HG02885 (cell line): ENCODE measurements at regions not wholly inside any gene's neighbourhood (a gene's known extent, or its start where the extent isn't known, plus 50 kb on each side); places are given as distances from the start of the nearest gene placed in this dataset.
"Not testable (repeated sequence)": the region's sequence is repeated elsewhere in the genome, so short reads cannot be mapped to it uniquely, and the experiment has no call there.

ENCODE experiments used
- ATAC-seq: cut with Tn5 transposase; IDR thresholded peaks from one replicate; pipeline ENCODE4 v1.9.1; 2021; ENCODE audit warnings: mild to moderate bottlenecking; ENCODE audit not compliant: unreplicated experiment, poor library complexity

DNA sequence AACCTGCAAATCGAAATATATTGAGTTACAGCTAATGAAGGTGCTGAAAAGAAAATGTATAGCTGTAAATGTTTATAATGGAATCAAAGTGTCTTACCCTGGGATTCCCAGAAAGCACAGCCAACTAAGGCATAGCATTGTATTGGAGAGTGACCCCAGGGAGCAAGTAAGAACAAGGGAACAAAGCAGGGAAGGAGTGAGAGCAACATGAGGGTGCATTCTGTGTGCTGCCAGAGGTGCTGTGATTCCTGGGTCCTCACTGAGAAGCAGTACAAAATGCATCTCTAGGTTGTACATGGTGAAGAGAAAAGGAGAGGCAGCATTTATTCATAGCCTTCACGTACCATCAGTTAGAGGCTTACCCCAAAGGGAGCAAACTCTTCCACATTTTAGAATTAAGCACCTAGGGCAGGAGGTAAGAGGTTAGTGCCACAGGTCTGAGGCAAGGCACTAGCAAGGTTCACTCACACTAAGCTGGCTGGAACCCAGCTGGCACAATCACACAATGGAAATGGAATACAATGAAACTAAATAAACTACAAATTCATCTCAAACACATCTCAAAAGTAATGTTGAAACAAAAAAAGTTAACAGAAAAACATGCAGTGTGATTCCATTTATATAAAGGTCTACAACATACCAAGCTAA is 151.5 kb upstream of the C2CD4B start:
- ATAC-seq: no peak

DNA sequence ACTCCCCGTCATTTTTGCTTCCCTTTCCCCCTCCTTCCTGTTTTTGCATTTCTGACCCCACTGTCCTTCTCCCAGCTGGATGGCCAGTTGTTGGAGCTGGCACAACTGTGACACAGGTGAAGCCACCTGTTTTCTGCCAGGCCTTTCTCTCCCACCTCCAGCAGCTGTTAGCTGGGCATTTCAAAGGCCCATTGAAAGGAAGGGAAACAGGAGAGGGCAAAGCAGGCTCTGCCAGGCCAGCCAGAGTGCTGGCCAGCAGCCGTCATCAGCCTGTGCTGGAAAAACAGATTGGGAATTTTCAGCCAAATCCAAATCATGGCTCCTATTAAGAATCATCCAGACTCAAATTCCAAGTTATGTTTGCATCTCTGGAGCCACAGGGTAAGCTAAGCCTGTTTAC is 155.2 kb upstream of the C2CD4B start:
- ATAC-seq: no peak

DNA sequence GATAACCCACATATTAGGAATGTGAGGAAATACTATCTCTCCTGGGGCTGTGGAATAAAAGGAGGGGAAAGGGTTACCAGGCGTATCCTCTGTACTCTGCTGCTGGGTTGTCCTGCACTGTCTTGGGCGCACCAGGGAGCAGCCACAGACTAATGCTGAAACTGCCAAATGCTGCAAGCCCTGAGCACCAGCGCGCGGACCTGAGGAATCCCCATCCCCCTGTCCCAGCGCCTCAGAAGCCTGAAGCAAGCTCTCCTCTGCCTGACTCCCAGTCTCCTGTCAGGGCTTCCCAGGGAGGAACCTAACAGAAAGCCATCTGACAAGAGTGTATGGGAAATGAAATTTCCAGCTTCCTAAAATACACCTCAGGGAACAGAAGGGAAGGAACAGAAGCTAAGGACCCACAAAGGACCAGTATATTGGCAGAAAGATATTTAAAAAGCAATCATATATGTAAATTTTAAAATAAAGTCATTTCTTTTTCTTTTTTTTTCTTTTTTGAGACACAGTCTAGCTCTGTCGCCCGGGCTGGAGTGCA is 158.3 kb upstream of the C2CD4B start:
- no peak for ATAC-seq

DNA sequence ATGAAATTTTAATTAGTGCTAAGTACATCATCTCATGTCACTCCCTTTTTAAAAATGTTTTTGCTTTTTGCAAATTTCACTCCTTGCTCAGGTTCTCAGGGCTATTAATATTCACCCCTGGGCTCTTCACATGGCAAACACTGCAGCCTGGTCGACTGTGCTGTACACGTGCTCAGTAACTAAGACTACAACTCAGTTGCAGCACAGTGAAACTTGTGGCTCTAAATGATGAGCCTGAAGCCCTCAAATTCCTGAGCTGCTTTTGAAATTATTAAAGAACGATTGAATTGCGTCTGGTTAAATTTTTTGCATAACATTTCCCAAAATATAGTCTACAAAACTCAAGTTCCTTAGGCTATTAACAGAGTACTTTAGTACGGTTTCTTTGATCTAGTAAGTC is 159.3 kb upstream of the C2CD4B start:
- ATAC-seq: no peak

DNA sequence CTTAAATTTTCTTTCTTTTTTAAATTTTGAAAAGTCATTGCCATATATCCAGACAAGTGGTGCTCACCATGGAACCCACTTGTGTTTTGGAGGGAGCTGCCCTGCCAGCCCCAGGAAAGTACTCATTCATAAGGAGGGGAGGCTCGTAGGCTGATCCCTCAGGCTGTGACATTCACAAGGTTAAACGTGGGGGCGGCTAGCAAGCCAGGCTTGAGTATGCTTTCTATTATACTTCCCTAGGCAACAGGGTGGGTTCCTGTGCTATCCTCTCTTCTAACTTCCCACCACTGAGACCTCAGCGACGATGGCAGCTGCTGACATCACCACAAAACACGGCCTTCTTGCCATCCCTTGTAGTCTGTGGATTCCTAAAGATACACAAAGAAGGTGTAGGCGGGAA is 160.5 kb upstream of the C2CD4B start:
- no peak for ATAC-seq

DNA sequence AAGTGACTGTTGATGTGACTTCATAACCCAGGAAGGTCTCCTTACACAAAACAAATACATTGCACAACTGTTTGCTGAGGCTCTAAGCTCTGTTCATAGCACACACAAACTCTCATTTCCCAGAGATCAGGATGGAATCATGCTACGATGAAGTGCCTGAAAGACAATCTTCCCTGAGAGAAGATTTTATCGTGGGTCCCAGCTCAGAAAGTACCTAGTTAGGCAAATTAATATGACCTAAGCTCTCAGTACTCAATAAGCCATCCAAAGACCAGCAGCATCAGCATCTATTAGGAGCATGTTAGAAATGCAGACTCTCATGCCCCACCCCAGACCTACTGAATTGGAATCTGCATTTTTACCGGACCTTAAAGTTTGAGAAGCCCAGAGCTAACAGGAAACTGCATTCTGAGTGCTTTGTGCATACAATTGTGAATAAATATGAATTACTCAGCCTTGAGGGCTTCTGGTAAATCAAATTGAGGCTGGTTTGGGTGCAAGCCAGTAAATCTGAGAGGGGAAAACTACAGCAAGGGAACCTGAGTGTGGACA is 161.5 kb upstream of the C2CD4B start:
- no peak for ATAC-seq

DNA sequence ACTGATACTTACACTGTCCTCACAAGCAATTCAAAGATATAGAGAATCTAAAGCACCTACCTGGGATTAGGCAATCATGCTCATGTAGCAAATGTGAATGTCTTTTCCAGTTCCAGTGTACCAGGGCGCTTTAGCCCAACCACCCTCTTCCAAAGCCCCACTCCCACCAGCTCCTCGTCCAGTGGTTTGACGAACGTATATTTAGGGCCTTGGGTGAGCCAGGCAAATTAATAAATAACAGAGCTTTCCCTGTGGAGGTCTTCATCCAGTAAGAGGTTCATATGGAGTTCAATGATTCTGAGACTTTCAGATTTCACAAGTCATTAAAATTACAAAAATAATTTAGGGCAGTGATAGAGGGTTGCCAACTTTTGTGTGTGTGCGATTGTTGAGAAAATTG is 162.3 kb upstream of the C2CD4B start:
- no peak for ATAC-seq

DNA sequence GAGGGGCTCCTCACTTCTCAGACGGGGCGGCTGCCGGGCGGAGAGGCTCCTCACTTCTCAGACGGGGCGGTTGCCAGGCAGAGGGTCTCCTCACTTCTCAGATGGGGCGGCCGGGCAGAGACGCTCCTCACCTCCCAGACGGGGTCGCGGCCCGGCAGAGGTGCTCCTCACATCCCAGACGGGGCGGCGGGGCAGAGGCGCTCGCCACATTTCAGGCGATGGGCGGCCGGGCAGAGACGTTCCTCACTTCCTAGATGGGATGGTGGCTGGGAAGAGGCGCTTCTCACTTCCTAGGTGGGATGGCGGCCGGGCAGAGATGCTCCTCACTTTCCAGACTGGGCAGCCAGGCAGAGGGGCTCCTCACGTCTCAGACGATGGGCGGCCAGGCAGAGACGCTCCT is 167.4 kb upstream of the C2CD4B start:
- ATAC-seq: not testable (repeated sequence)

DNA sequence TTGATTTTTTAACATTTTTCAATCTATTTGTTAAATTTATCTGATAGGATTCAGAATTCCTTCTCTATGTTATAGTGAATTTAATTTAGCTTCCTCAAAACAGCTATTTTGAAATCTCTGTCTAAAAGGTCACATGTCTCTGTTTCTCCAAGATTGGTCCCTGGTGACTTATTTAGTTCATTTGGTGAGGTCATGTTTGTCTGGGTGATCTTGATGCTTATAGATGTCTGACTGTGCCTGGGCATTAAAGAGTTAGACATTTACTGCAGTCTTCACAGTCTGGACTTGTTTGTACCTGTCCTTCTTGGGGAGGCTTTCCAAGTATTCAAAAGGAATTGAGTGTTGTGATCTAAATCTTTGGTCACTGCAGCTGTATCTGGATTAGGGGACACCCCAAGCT is 169.5 kb upstream of the C2CD4B start:
- no peak for ATAC-seq

DNA sequence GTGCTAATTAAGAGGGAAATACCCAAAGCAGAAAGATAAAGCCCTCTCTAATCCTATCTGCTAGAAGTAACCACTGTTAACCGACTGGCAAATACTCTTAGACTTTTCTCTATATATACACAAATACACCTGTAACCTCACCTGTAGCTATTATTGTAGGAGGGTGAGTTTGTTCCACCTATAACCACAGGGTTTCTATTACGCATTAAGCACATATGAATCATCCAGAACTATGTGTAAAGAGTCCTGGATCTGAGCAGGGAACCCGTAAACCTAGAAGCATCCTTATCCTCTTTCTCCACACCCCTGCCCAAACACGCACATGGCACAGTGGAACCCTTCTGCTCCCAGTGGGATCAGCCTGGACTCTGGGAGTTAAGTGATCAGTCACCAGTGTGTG is 172.8 kb upstream of the C2CD4B start:
- no peak for ATAC-seq

DNA sequence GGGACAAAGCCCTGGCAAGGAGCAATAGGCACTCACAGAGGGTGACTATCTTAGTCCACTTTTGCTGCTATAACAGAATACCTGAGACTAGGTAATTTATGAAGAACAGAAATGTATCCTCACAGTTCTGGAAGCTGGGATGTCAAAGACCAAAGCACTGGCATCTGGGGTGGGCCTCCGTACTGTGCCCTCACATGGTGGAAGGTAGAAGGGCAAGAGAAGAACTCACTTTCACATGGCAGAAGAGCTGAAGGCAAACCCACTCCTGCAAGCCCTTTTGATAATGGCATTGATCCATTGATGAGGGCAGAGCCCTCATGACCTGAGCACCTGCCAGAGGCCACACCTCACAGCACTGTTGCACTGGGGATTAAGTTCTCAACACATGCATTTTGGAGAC is 173.4 kb upstream of the C2CD4B start:
- no peak for ATAC-seq

DNA sequence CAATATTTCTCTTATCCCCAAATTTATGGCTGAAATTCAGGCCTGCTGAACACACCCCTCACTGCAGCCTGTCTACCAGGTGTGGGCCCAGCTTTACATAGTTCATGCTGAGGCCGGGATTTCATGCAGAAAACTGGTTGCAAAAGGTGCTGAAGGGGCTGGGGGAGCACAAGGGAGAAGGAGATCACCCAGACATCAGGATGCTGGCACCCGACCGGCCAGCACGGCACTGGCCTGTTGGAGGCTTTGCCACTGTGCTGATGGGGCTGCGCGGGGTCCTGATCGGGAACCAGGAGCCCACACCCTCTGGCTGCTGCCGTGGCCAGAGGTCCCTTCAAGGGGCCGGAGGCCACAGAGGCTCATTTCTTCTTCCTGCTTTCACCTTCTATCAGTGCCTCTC is 177.9 kb upstream of the C2CD4B start:
- ATAC-seq: no peak

DNA sequence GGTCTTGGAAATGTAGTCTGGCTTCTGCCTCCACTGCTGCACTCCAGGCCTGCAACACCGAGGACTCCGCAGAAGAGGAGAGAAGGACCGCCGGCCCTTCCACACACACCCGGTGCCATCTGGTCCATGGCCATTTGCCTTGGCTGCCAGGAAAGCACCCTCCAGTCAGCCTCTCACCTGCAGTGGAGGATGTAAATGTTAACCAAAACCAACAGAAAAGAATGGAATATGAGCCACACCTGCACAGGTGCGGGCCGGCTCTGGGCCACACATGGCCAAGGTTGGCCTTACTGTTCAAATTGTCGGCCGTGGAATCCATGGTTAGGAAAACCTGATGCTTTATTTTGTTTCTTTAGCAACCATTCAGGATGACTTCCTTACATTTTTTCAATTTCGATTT is 178.3 kb upstream of the C2CD4B start:
- ATAC-seq: no peak

DNA sequence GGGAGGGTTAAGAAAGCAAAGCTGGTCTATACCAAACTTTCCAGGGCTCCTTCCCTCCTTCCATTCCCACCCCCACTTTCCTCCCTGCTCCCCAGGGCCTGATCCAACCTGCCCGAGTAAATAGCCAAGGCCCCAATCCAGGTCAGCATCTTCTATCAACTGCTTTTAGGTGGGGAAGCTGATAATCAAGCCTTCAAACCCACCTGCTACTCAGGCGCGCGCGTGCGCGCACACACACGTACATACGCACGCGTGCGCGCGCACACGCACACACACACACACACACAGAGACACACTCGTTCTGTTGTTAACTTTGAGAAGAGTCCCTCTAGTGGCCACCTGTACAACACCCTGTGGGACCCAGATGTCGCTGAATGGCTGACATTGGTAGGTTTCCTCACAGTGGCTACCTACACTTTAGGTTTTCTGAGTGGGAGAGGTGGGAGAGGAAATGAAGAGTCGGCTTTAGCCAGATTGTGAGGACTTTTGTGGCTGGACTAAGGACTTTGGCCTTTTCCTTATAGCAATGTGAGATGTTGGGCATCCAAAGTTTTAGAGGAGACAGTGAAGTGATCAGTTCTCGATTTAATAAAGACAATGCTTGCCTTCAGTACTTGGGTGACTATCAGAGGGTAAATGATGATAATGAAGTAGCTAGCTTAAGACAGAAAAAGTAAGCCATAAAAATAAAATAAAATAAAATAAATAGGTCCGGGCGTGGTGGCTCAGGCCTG is 179.9 kb upstream of the C2CD4B start:
- ATAC-seq: no peak

DNA sequence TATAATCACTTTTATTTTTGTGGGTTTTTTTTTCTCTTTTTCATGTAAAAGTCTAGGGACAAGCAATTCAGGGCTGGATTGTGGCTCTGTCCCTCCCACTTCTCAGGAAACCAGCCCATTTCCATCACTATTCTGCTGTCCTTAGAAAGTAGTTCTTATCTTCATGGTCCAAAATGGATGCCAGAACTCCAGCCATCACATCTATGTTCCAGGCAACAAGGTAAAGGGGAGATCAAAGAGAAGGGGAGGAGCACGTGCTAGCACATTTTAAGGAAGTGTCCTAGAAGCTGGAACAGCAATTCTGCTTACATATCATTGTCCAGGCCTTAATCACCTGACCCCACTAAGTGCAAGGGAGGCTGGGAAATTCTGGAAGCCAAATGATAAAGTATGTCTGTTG is 181.1 kb upstream of the C2CD4B start:
- no peak for ATAC-seq

DNA sequence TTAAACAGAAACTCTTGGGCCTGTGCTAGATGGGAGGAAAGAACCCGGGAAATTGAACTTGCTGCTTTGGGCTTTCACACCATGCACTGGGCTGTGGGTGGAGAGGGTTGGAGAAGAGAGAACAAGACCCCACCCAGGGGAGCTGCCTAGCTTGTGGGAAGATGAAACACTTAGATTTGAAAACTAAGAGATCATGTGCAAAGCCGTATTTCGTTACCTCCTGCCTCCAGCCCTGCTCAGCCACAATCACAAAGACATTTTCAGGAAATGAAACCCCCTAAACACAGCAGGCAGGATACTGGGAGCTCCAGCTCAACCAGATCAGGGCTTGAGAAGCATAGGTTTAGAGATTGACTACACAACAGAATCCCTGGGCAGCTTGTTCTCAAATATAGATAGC is 183.0 kb upstream of the C2CD4B start:
- no peak for ATAC-seq

DNA sequence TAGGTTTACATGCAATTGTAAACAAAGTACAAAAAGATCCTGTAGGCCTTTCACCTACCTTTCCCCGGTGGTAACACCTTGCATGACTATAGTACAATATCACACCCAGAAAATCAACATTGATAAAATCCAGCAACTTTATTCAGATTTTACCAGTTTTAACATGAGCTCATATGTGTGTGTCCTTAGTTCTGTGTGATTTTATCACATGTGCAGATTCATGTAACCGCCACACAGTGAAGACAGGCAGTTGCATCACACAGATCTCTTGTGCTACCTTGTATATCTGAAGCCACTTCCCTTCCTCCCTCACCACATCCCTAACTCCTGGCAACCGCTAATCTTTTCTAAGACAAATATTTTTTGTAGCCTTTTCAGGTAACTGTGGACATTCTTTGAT is 183.5 kb upstream of the C2CD4B start:
- ATAC-seq: no peak

DNA sequence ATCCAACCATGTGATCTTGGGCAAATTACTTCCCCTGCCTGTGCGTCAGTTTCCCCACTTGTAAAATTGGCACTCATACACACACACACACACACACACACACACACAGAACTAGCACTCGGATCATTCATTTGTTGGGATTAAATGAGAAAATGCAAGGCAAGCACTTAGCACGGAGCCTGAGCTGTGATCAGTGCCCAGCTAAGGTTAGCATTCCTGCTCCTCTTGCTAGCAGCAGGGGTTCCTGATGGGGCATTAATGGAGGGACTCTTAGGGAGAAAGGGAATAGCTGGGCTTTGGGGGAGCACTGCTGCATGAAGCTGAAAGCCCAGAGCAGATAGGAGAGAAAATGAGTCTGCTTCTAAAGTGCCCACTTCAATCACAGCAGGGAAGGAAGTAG is 187.7 kb upstream of the C2CD4B start:
- ATAC-seq: no peak

DNA sequence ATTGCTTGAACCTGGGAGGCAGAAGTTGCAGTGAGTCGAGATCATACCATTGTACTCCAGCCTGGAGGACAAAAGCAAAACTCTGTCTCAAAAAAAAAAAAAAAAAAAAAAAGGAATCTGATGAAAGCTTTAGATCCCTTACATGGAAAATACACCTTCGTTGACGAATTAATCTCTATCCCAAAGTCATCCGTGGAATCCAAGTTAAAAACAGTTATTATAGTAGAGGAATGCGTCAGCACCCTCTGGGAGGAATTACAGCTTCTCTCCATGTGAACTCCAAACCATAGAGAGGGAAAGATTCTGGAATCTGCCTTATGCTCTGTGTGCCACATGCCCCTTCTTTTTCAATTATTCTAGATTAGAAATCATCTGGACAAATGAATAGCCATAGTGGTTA is 192.3 kb upstream of the C2CD4B start:
- ATAC-seq: no peak

DNA sequence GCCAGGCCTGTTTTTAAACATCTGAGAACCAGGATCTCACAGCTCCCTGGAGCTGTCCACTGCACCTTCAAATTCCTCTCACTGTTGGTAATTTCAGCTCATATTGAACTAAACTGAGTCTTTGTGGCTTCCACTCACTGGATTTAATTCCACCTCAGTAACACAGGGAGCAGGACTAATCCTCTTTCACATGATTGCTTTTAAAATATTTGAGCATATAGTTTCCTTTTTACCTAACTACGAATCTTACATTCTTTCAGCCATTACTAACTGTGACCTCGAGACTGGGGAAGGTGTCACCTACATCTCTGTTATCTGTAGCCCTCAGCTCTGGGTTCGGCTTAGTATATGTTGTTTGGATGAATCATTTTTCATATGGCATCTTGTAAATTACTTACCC is 194.3 kb upstream of the C2CD4B start:
- ATAC-seq: no peak

DNA sequence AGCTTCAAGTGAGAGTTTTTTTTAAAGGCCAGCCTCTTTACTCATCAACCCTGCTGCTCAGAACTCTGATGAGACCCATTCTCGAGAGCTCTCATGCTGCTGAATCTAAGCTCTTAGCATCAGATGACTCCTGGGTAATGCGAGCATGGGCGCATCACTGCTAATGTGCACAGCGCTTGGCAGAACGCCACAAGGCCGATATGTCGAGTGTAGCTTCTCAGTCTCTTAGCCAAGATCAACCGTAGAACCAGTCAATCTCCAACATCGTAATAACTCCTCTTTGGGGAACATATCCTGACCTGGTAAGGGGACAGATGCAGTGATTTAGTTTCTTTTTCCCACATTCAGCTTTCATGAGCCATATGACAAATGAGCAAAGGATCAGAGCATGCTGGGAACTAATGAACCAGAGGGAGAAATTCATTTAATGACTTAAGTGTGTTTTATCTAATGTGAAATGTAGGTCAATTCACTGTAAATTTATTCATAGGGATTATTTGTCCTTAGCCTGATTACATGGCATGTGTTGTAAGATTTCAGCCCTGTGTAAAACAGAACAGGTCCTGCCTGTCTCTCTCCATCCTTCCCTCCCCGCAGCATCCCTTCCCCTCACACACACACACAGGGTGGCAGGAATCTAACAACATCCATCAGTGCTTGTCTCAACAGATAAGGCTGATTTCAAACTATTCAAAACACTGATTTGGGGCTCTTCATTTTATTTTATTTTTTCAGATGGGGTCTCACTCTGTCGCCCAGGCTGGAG is 195.4 kb upstream of the C2CD4B start:
- no peak for ATAC-seq
